Mammary epithelial cell (primary cell): ENCODE measurements at regions not wholly inside any gene's neighbourhood (a gene's known extent, or its start where the extent isn't known, plus 50 kb on each side); places are given as distances from the start of the nearest gene placed in this dataset.

Experiments
- EZH2 ChIP-seq: IDR thresholded peaks from 2 replicates; pipeline ENCODE4 v1.6.1; 2012; ENCODE audit warnings: low read length, inconsistent platforms, borderline replicate concordance
- TF ChIP-seq, protein P1 (sequence below), 2 donors: IDR thresholded peaks in 1 of 2; conservative IDR thresholded peaks in 1 of 2; 2 replicates each; pipeline ENCODE4 v1.5.1; 2011 to 2012; ENCODE audit warnings: inconsistent platforms in 2 of 2, low read length in 2 of 2, mild to moderate bottlenecking in 2 of 2, control low read depth in 1 of 2, low read depth in 1 of 2; ENCODE audit not compliant: insufficient read depth in 1 of 2; ENCODE audit errors: extremely low read depth in 1 of 2

DNA sequence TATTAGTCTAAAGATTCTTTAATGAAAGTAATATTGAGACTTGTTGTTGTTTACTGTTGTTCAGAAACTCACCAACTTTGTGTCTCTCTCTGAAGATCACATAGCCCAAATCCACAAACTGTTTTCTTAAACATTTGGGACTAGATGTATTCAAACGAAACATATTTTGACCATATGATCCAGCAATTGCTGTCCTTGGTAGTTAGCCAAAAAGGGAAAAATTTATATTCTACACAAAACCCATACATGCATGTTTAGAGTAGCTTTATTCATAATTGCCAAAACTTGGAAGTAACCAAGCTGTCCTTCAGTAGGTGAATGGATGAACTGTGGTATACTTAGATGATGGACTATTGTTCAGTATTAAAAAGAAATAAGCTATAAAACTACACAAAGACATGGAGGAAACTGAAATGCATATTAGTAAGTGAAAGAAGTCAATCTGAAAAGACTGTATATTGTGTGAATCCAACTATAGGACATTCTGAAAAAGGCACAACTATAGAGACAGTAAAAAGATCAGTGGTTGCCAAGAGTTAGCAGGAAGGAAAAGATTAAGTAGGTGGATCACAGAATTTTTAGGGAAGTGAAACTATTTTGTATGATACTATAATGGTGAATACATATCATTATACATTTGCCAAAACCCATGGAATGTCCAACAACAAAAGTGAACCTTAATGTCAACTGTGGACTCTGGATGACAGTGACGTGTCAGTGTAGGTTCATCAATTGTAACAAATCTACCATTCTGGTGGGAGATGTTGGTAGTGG, 442.9 kb downstream of the INSC start:
- TF ChIP-seq, protein P1, sequence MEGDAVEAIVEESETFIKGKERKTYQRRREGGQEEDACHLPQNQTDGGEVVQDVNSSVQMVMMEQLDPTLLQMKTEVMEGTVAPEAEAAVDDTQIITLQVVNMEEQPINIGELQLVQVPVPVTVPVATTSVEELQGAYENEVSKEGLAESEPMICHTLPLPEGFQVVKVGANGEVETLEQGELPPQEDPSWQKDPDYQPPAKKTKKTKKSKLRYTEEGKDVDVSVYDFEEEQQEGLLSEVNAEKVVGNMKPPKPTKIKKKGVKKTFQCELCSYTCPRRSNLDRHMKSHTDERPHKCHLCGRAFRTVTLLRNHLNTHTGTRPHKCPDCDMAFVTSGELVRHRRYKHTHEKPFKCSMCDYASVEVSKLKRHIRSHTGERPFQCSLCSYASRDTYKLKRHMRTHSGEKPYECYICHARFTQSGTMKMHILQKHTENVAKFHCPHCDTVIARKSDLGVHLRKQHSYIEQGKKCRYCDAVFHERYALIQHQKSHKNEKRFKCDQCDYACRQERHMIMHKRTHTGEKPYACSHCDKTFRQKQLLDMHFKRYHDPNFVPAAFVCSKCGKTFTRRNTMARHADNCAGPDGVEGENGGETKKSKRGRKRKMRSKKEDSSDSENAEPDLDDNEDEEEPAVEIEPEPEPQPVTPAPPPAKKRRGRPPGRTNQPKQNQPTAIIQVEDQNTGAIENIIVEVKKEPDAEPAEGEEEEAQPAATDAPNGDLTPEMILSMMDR (conservative IDR thresholded peaks at IDR 0.05 in 1 of 2, IDR thresholded peaks at IDR 0.05 in 1 of 2; ENCODE audit: extremely low read depth in 1 of 2, insufficient read depth in 1 of 2, low read depth in 1 of 2, low read length in 2 of 2), result no peak
- no peak for TF ChIP-seq EZH2
